Activated CD4-positive, alpha-beta T cell treated with anti-CD3 and anti-CD28 coated beads, Interleukin-2, amount 50 U/mL, for 1 hour (primary cell): ENCODE measurements at regions not wholly inside any gene's neighbourhood (a gene's known extent, or its start where the extent isn't known, plus 50 kb on each side); places are given as distances from the start of the nearest gene placed in this dataset.
"Not testable (repeated sequence)": the region's sequence is repeated elsewhere in the genome, so short reads cannot be mapped to it uniquely, and the experiment has no call there.

Experiments used
- DNase-seq: peaks from one replicate; pipeline ENCODE4 v3.0.0-alpha.2; 2020

DNA sequence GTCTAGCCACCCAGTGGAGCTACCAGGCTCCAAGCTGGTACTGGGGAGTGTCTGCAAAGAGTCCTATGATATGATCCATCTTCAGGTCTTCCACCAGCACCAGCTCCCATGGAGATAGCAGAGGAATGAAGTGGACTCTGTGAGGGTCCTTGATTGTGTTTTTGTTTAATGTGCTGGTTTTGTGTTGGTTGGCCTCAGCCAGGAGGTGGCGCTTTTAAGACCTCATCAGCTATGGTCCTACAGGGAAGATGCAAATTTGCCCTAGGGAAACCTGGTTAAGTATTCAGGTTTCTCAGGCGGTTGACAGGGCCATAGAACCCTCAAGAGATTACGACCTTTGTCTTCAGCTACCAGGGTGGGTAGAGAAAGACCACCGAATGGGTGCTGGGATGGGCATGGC is 1141.1 kb downstream of the STIM2 start:
- DNase-seq = no peak

DNA sequence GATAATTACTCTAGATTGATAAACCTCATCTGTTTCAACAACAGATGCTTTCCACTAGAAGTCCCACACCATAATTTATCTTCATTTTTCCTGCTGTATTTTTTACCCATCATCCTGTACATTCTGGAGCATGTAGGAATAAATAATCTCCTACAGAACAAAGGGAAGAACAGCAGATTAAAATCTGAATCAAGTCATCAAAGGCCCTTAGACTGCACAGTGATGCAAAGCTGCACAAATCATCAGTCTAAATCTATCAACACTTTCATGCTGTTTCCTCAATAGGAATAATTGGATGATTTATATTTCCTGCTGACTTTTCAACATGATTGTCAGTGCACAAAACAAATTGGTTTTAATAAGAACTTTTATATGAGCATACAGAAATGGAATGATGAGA is 1143.9 kb downstream of the STIM2 start:
- no peak for DNase-seq

DNA sequence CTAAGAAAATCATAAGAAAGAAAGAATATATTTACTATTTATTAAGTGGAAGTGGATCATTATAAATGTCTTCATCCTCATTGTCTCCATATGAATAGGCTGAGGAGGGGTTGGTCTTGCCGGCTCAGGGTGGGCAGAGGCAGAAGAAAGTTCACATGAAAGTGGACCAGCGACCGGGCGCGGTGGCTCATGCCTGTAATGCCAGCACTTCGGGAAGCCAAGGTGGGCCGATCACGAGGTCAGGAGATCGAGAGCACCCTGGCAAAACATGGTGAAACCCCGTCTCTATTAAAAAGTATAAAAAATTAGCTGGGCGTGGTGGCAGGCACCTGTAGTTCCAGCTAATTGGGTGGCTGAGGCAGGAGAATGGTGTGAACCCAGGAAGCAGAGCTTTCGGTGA is 1145.4 kb downstream of the STIM2 start:
- DNase-seq = no peak

DNA sequence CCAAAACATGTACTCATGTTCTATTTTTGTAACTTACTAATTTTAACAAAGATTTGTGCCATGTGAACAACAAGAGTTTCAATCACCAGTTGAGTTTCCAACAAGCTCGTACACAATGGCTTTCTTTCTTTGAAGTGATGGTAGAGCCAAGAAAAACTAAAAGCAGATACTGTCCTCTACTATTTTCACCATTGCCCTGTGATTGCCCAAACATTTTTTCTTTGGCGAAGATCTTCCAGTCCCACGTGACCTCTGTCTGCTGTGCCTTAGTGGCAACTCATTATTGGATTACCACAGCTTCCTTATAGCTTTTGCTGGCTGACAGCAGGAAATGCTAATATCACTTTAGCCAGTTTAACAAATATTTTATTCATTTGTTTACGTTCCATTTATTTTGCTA is 1147.1 kb downstream of the STIM2 start:
- no peak for DNase-seq

DNA sequence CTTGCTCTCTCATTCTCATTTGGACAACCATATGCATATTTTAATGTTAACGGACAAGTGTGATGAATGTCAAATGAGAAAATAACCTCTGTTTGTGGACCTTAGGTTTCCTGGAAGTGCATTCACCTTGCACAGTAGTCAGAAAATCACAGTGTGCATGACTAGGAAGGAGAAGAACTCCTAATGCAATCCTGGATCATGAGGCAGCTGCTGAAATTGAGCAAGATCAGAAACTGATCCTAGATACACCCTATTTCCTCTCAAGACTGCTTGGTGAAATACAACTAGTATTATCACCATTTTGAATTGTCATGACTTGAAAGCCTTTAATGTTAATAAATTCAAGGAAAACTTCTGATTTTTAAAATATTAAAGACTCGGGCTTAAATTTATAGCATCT is 1148.9 kb downstream of the STIM2 start:
- DNase-seq = no peak

DNA sequence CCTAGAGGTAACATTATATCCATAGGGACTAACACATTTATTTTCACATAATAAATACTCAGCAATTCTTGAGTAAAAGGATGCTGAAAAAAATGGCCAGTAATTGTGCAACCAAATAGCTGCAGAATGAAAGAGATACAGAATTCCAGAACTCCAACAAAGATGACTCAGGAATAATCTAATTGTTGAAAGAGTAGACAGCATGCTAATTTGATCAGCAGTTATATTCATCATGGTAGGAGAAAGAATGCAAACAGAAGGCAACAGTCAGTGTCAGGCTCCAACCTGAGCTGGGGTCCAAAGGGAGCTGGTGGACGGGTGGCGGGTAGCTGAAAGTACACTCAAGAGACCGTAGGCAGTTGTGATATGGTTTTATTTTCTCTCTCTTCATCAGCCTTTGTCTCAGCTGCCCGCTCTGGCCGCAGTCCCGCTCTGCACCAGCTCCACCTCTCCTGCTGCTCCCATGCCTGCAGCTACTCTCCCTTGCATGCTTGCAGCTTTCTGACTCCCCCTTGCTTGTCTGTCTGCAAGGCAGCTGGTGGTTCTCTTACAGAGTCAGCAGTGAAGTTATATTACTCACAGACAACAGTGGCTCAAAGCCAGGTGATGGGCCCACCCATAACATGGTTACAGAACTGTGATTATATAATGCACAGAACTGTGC is 1150.1 kb downstream of the STIM2 start:
- no peak for DNase-seq

DNA sequence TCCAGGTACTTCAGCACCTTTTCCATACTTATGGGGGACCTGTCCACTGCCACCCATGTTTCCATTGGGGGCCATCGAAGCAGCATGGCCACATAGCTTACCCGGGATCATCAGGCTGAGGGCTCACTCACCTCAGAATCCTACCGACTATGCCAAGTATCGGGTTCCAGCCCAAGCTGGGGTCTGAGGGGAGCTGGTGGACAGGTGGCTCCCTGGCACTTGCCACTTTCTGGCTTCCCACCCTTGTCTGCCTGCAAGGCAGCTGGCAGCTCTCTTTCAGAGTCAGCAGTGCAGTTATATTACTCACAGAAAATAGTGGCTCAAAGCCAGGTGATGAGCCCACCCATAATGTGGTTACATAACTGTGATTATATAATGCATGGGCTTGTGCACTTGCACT is 1153.8 kb downstream of the STIM2 start:
- no peak for DNase-seq

DNA sequence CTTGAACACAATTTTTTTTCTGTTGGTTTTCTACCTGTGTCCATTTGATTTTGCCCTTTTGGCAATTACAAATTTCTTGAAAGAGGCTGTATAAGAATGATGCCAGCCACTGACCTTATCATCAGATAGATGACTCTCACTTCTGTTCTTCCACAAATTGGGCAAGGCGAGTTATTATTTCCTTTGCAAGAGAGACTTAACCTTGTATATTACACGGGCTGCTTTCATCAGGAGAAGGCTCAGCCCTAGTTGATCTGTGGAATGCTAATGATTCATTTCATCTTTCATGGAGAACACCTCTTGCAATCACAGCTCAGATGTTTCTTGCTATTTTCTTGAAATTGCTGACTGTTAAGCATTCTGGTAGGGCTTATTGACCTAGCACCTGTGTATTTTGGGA is 1155.4 kb downstream of the STIM2 start:
- DNase-seq = no peak

DNA sequence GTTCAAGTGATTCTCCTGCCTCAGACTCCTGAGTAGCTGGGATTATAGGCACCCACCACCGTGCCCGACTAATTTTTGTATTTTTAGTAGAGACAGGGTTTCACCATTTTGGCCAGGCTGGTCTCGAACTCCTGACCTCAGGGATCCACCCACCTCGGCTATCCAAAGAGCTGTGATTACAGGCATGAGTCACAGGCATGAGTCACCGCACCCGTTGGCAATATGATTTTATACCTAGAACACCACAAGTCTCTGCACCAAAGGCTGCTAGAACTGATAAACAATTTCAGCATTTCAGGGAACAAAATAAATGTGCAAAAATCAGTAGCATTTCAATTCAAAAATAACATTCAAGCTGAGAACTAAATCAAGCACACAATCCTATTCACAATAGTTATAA is 1177.6 kb downstream of the STIM2 start:
- DNase-seq = not testable (repeated sequence)

DNA sequence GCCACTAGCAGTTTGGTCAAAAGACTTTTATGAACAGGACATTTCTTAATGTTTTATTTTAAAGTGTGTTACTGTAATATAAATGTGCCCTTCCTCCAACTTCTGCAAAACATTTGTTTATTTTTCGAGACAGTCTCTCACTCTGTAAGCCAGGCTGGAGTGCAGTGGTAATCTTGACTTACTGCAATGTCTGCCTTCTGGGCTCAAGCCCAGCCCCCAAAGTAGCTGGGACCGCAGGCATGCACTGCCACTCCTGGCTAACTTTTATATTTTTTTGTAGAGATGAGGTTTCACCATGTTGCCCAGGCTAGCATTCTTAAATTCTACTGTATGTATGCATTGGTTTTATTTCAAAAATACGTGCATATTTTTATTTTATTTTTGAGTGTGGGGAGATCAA is 1201.9 kb downstream of the STIM2 start:
- DNase-seq = no peak

DNA sequence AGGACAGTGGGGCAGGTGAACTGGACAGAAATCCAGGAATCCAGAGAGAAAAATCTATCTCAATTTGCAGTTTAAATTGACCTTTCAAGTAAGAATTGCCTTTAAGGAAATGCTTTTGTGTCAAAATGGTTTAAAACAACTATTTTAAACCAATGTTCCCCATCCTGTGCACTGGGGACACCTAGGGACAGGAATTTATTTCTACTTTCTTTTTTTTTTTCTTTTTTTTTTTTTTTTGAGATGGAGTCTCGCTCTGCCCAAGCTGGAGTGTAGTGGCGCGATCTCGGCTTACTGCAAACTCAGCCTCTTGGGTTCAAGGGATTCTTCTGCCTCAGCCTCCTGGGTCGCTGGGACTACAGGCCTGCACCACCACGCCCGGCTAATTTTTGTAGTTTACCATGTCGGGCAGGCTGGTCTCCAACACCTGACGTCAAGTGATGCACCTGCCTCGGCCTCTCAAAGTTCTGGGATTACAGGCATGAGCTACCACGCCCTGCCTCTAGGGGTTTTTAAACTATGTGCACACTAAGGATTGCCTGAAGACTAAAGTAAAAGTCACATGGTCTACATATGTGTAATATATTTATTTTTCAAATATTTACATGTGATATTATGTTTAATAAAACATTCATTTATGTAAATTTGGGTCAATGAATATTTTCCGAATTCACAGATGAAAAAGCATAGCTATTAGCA is 1213.4 kb downstream of the STIM2 start:
- no peak for DNase-seq

DNA sequence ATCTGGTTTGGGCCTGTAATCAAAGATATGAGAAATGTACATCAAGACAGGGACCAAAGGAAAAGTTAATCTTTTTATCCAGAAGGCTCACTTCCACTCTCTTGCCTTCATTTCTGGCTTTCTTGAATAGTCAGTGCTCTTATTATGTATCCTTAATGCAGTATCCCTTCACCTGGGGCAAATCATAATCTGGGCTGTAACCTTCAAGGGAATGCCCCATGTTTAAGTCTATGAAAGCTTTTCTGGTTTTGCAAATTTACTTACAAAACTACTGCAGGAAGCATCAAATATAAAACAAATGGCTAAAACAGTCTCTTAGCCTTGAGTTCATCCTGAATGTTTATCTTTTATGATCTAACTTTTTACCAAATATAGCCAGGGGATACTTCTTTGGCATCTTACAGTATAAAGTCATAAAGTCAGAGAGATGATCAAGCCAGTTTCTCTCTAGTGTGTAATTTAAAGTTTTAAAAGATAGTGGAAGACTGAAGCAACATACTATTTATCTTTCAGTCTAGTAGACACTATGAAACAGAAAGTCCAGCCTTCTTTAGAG is 1214.8 kb downstream of the STIM2 start:
- no peak for DNase-seq

DNA sequence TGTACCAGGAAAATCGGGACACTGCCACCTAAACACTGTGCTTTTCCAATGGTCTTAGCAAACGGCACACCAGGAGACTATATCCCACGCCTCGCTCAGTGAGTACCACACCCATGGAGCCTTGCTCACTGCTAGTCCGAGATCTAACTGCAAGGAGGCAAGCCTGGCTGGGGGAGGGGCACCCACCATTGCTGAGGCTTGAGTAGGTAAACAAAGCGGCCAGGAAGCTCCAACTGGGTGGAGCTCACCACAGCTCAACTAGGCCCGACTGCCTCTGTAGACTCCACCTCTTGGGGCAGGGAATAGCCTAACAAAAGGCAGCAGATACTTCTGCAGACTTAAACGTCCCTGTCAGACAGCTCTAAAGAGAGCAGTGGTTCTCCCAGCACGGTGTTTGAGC is 1216.6 kb downstream of the STIM2 start:
- not testable (repeated sequence) for DNase-seq

DNA sequence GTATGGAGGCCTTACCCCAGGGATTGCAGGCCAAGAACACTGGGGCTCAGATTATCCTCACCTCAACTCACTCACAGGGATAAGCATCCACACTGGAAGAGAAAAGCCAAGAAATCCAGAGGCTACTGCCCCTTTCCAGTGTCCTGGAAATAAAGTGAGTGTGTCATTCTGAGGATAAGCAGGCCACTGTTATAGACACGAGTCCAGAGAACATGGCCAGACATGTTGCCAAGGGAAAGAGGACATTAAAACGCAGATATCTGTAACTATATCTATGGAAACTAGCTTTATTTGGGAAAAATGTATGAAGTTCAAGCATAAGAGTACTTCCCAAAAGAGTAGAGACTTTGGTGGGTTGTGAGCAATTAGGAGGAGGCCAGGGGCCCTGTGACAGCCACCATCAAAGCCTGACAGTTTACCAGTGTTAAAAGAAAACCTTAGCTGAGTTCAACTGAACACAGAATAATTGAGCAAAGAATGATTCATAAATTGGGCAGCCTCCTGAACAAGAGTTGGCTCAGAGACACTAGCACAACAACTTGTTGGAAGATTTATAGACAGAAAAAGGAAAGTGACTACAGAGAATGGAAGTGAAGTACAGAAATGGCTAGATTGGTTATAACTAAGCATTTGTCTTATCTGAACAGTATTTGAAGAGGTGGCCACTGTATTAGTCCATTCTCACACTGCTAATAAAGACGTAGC is 1222.2 kb downstream of the STIM2 start:
- DNase-seq = no peak

DNA sequence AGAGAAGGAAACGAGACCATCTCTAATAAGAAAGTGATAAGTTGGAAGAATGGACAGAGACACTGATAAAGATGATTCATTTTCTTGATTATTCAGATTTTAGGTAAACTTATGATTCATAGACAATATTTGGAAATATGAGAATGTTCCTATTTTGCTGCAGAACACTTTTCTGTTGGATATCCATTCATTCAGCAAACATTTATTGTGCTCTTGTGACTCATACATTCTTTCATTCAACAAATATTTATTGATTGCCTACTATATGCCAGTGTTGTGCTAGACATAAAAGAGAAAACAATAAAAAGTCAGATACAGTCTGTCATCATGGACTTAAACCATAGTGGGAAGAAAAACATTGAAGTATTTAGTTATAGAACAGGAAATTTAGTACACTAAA is 1232.0 kb downstream of the STIM2 start:
- no peak for DNase-seq

DNA sequence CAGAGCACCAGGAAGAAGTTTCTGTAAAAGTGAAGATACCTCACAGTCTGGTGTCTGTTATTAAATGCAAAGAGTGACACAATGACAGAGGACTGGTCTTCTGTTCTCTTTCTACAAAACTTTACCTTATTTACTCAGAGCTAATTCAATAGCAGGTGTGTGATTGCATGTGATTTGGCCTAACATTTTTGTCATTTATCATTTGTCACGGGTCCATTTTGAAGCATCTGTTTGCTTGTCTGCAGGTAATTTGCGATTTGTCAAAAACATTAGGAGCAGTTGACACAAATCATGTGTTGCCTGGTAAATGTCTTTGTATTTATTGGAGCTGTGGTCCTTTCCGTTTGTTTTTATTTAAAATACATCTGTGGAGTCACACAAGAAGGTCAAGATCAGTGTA is 1232.4 kb downstream of the STIM2 start:
- no peak for DNase-seq

DNA sequence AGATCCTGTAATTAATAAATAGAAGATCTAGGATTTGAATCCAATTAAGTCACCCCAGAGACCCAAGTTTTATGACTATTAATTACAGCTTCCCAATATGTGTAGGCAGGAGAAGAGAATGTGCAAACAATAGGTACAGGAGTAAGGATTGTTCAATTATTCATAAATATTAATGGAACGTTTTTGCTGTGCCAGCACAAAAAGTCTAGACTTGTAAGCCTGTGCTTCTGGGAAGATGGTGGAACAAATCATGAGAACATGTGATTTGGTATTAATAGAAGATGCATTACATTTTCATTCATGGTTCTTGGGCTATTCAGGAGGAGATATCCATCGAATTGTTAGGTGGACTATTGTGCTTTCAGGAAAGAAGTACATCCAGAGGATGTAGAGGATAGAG is 1240.9 kb downstream of the STIM2 start:
- DNase-seq = no peak

DNA sequence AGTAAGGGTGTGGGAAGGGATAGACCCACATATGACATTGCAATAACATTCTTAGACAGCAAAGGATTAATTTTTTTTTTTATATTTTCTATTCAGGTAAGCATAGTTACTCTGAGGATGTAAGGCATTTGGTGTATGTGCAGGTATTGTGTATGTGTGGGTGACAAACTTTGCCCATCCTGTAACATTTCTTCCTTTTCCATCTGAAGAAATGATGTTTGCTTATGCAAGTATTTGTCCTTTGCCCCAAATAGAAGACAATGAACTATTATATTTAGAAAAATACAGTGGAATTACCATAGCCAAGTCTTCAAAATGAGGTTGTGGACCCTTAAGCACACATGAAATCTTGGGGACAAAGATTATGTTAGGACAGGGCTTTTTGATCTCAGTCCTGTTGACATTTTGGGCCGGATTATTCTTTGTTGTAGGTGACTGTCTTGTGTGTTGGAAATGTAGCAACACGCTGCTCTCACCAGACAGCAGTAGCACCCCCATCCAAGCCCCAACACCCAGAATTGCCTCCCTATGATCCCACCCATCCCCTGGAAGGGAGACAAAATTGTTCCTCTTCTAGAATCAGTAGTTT is 1244.7 kb downstream of the STIM2 start:
- DNase-seq = no peak

DNA sequence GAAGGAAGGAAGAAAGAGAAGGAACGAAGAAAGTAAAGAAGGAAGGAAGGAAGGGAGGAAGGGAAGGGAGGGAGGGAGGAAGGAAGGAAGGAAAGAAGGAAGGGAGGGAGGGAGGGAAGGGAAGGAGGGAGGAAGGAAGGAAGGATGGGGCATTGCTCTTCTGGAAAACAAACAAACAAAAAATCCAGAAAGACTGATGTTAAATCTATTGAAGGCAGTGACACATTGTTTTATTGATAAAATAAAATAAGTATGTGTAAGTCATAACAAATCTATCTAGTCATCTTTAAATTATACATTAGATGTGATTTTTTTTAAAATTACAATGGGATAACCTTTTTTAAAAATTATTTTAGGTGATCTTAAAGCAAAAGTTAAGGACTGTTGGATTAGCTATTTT is 1245.5 kb downstream of the STIM2 start:
- DNase-seq = no peak

DNA sequence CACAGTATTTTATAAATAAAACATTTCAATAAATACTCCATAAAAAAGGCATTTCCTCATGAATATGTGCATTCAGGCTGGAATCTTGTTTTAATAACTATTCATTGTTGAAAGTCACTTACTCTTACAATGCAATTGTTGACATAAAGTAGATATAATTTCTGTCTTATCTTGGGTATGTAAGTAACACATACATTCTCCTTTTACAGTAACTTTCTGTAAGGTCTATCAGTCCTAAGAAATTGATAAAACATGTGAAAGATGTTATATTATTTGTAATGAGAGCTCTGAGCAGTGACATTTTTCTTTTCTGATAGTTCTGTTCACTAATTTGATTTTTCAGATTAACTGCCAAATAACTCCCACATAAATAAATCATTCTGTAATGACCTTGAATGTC is 1249.2 kb downstream of the STIM2 start:
- DNase-seq = no peak

DNA sequence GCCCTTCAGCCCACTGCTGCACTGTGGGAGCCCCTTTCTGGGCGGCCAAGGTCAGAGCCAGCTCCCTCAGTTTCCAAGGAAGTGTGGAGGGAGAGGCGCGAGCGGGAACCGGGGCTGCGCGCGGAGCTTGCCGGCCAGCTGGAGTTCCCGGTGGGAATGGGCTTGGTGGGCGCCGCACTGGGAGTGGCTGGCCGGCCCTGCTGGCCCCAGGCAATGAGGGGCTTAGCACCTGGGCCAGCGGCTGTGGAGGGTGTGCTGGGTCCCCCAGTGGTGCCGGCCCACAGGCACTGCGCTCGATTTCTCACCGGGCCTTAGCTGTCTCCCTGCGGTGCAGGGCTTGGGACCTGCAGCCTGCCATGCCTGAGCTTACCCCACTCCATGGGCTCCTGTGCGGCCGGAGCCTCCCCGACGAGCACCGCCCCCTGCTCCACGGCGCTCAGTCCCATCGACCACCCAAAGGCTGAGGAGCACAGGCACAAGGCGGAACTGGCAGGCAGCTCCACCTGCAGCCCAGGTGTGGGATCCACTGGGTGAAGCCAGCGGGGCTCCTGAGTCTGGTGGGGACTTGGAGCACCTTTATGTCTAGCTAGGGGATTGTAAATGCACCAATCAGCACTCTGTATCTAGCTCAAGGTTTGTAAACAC is 1252.2 kb downstream of the STIM2 start:
- not testable (repeated sequence) for DNase-seq

DNA sequence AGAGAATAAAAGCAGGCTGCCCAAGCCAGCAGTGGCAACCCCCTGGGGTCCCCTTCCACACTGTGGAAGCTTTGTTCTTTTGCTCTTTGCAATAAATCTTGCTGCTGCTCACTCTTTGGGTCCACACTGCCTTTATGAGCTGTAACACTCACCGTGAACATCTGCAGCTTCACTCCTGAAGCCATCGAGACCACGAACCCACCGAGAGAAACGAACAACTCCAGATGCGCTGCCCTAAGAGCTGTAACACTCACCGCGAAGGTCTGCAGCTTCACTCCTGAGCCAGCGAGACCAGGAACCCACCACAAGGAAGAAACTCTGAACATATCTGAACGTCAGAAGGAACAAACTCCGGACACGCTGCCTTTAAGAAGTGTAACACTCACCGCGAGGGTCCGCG is 1252.9 kb downstream of the STIM2 start:
- DNase-seq = not testable (repeated sequence)

DNA sequence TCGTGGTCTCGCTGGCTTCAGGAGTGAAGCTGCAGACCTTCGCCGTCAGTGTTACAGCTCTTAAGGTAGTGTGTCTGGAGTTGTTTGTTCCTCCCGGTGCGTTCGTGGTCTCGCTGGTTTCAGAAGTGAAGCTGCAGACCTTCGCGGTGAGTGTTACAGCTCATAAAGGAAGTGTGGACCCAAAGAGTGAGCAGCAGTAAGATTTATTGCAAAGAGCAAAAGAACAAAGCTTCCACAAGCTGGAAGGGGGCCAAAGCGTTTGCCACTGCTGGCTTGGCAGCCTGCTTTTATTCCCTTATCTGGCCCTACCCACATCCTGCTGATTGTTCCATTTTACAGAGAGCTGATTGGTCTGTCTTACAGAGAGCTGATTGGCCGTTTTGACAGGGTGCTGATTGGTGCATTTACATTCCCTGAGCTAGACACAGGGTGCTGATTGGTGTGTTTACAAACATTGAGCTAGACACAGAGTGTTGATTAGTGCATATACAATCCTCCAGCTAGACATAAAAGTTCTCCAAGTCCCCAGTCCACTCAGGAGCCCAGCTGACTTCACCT is 1256.0 kb downstream of the STIM2 start:
- DNase-seq = not testable (repeated sequence)
